Pancreas (tissue), 10 donors: ENCODE measurements at regions not wholly inside any gene's neighbourhood (a gene's known extent, or its start where the extent isn't known, plus 50 kb on each side); places are given as distances from the start of the nearest gene placed in this dataset.

Experiments
- ATAC-seq, 4 donors: fragments of 200-7000 bp; cut with Tn5 transposase; one replicate each; pipeline versions ENCODE4 v1.8.0 to v1.9.1; 2020; ENCODE audit warnings: mild to moderate bottlenecking in 4 of 4, moderate library complexity in 4 of 4
- DNase-seq, 6 donors: peaks; one replicate each; pipeline ENCODE4 v3.0.0-alpha.2; 2020
- FAIRE-seq: peaks from 2 replicates; lab custom pipeline; 2012; peaks lifted over from hg19 to GRCh38; lab: Jason Lieb, UNC
- H3K27ac ChIP-seq, 4 donors: fragments of 200-600 bp; sonication (generic); 1 replicate in 3 of 4; 2 replicates in 1 of 4; pipeline versions ENCODE4 v1.5.0 to v1.8.0; 2020
- H3K27me3 ChIP-seq, 4 donors: fragments of 200-600 bp; one replicate each; pipeline ENCODE4 v1.8.0; 2021
- H3K36me3 ChIP-seq, 3 donors: fragments of 200-600 bp; sonication (generic) in 1 of 3; one replicate each; pipeline versions ENCODE4 v1.5.0 to v1.8.0; 2020 to 2021
- H3K4me1 ChIP-seq, 3 donors: fragments of 200-600 bp; one replicate each; pipeline ENCODE4 v1.8.0; 2021
- H3K4me3 ChIP-seq, 4 donors: fragments of 200-600 bp; sonication (generic) in 2 of 4; one replicate each; pipeline versions ENCODE4 v1.5.0 to v1.8.0; 2020 to 2021
- H3K9me3 ChIP-seq, 4 donors: fragments of 200-600 bp; one replicate each; pipeline ENCODE4 v1.8.0; 2021
- CTCF ChIP-seq, 4 donors: fragments of 200-600 bp; sonication (generic) in 3 of 4; IDR thresholded peaks; one replicate each; pipeline versions ENCODE4 v1.5.0 to v1.8.0; 2021; ENCODE audit warnings: antibody characterized with exemption in 4 of 4
- WGBS, 2 donors: extraction: QIAGEN DNeasy Blood & Tissue Kit; methylation state at CpG; one replicate each; pipeline ENCODE4 v1.1.7; 2013; 5-methylcytosine and 5-hydroxymethylcytosine counted together
- intact Hi-C, 3 donors: fragments of 100-400 bp; cut with DNase I; formaldehyde crosslinking; loops; one replicate each; pipeline versions ENCODE4 v1.11.1 to v1.14.2; 2022
- donor health status: healthy with polysubstance abuse.
- donor health status: DM: no; HTN: no; CAD: no; lungs with moderate emphysema.
- donor health status: DM: no; HTN: no; CAD: no.
- donor health status: control.
- donor health status: control.
- donor health status: Bipolar disorder and iron deficiency.
- donor health status: DM: yes; HTN: yes; CAD: no.
- donor health status: DM: no; HTN: no; CAD: no.
- donor health status: DM: no; HTN: no; CAD: no.
- donor health status: DM: yes; HTN: yes; CAD: no.

GRCh38 chr5:105688227-105688792 lies 1982.4 kb downstream of the EFNA5 start:
- Histone ChIP-seq H3K27me3 (no peaks in the 10 kb centered on the region), H3K36me3 (no peaks in the 10 kb centered on the region), H3K9me3 (no peaks in the 10 kb centered on the region), H3K4me1 (no peaks in the 10 kb centered on the region), H3K27ac (no peak overlapping the region), H3K4me3 (no peak overlapping the region)
- TF ChIP-seq CTCF (IDR thresholded peaks at IDR 0.05), result no peak
- intact Hi-C loops, result no loop called here
- ATAC-seq (no peak), DNase-seq (no peak), FAIRE-seq (no peak)
- WGBS, 2 donors, result 71 to 87% methylated on average over 4 of the region's 4 CpGs

- intact Hi-C loops, result no loop called here
These were observed 1983.2 kb downstream of the EFNA5 start for GRCh38 chr5:105687493-105687892.

GRCh38 chr5:105685884-105686283 lies 1984.9 kb downstream of the EFNA5 start:
- H3K4me1 ChIP-seq, result no peaks in the 10 kb centered on the region
- H3K9me3 ChIP-seq, result no peaks in the 10 kb centered on the region
- no peaks in the 10 kb centered on the region for H3K36me3 ChIP-seq
- WGBS, 2 donors, result 85% methylated on average over 5 of the region's 5 CpGs
- no peaks in the 10 kb centered on the region for H3K27me3 ChIP-seq
- no peak overlapping the region for H3K4me3 ChIP-seq
- no peak for ATAC-seq
- intact Hi-C loops, result no loop called here
- no peak overlapping the region for H3K27ac ChIP-seq
- no peak for DNase-seq
- TF ChIP-seq CTCF (IDR thresholded peaks at IDR 0.05), result no peak
- FAIRE-seq, result no peak

More at GRCh38 chr5:105687493-105687892, 1983.2 kb downstream of the EFNA5 start:
- no peaks in the 10 kb centered on the region for H3K36me3 ChIP-seq
- no peak overlapping the region for H3K4me3 ChIP-seq
- no peaks in the 10 kb centered on the region for H3K4me1 ChIP-seq
- ATAC-seq, result no peak
- no peak for FAIRE-seq
- no peaks in the 10 kb centered on the region for H3K27me3 ChIP-seq
- H3K9me3 ChIP-seq, result no peaks in the 10 kb centered on the region
- TF ChIP-seq CTCF (IDR thresholded peaks at IDR 0.05), result no peak
- DNase-seq, result no peak
- H3K27ac ChIP-seq, result no peak overlapping the region
- whole genome bisulfite sequencing, 2 donors, result 58 to 62% methylated on average over 3 of the region's 3 CpGs

- H3K9me3 ChIP-seq, result no peaks in the 10 kb centered on the region
- H3K36me3 ChIP-seq, result no peaks in the 10 kb centered on the region
- intact Hi-C loops, result no loop called here
- no peak overlapping the region for H3K4me3 ChIP-seq
- FAIRE-seq, result no peak
- H3K27me3 ChIP-seq, result no peaks in the 10 kb centered on the region
- ATAC-seq, result no peak
- 73 to 86% methylated on average over 3 of the region's 3 CpGs for whole genome bisulfite sequencing, 2 donors
- H3K4me1 ChIP-seq, result no peaks in the 10 kb centered on the region
- no peak for DNase-seq
- TF ChIP-seq CTCF (IDR thresholded peaks at IDR 0.05), result no peak
- no peak overlapping the region for H3K27ac ChIP-seq
These were observed 1985.9 kb downstream of the EFNA5 start for GRCh38 chr5:105684799-105685198.

GRCh38 chr5:105680858-105681475 lies 1989.8 kb downstream of the EFNA5 start:
- Histone ChIP-seq H3K4me3 (no peak overlapping the region), H3K4me1 (no peaks in the 10 kb centered on the region), H3K27ac (no peak overlapping the region), H3K27me3 (no peaks in the 10 kb centered on the region), H3K9me3 (no peaks in the 10 kb centered on the region), H3K36me3 (no peaks in the 10 kb centered on the region)
- no peak for DNase-seq
- FAIRE-seq, result no peak
- ATAC-seq, result no peak
- no peak for TF ChIP-seq CTCF (IDR thresholded peaks at IDR 0.05)
- intact Hi-C loops, result no loop called here
- WGBS, 2 donors, result 53 to 59% methylated on average over 7 of the region's 7 CpGs
